NCI-H146 treated with DMSO at 0.1 percent for 48 hours (cell line): ENCODE measurements at regions not wholly inside any gene's neighbourhood (a gene's known extent, or its start where the extent isn't known, plus 50 kb on each side); places are given as distances from the start of the nearest gene placed in this dataset.

Source experiments
- DNase-seq: peaks from one replicate; lab custom pipeline; 2025; ENCODE audit not compliant: unreplicated experiment; lab: John Stamatoyannopoulos, UW

DNA sequence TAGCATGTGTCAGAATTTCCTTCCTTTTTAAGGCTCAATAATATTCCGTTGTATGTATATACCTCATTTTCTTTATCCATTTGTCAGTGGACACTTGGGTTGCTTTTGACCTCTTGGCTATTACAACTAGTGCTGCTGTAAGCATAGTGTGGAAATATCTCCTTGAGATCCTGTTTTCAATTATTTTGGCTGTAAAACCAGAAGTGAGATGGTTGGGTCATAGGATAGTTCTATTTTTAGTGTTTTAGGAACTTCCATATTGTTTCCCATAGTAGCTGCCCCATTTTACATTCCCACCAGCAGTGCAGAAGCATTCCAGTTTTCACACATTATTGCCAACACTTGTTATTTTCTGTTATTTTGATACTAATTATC, 70.4 kb upstream of the C15orf39 start:
- no peak for DNase-seq

DNA sequence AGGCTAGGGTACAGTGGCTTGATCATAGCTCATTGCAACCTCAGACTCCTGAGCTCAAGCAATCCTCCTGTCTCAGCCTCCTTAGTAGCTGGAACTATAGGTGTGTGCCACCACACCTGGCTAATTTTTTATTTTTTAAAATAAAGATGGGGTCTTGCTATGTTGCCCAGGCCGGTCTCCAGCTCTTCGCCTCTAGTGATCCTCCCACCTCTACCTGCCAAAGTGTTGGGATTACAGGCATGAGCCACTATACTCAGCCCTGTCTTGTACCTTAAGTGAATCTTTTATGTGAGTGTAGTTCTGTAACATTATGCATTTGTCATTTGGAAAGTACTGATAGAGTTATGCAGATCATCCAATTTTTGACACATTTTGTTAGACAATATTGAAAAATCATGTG, 66.9 kb upstream of the C15orf39 start:
- no peak for DNase-seq

DNA sequence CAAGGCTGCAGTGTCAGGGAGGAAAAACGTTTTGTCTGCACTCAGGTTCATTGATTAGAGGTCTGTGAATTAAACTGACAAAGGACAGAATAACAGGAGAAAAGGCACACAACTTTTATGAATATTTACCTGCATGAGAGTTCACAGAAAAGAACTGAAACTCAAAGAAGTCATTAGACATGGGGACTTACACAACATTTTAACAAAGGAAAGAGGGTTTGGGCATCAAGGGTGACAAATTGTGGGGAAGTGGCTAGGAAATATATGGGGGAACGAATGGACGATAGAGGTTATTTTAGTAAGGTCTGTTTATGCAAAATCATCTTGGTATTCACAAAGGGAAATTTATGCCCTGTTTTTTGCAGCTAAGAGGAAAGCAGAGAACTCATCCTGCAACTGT, 65.6 kb upstream of the C15orf39 start:
- no peak for DNase-seq

DNA sequence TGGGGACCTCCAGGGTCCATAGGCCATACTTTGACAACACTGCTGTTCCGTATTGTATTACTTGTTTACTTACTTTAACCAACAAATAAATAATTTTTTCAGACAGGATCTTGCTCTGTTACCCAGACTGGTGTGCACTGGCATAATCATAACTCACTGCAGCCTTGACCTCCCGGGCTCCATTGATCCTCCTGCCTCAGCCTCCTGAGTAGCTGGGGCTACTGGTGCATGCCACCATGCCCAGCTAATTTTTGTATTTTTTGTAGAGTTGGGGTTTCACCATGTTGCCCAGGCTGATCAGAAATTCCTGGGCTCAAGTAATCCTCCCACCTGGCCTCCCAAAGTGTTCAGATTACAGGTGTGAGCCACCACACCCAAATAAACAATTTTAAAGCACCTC, 64.9 kb upstream of the C15orf39 start:
- DNase-seq: no peak

DNA sequence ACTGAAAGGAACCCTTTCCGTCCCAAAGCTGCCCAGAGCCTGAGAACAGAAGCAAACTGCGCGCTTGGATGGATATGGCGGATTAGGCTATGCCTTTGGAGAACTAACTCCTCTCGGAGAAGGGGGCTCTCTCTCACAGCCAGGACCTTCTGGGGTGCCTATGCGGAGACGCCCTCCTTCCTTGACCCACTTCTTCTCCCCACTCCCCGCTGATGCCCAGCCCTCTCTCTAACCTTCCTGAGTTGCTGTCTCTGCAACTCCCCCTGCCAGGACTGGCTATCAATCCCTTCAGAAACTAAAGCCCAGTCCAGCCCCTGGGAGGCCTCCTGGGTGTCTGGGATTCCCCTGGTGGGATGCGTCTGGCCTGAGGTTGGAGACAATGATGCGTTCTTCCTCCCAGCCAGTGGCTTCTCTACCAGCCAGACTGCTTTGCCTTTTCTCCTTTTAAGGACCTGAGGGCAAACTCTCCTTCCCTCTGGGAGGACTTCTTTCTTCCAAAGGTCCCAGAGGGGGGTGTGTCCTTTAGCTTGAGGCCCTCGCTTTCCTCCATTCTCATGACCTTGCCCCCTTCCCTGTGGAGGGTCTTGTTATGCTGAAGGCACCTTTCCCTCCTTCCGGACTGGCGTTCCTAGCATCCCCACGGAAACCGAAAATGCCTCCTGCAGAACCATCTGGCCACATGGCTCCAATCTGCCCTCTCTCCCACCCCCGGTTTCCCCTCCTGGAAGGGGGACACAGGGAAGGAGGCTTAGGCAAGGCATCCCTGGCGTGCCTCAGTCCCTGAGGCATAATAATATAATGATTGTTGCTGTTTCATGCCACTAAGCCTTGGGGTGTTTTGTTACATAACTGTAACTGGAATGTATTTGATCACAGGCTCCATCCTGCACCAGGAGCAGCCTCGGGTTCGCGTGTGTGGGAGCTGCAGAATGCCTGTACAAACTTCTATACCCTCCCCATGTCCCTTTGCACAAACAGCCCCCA, 63.4 kb upstream of the C15orf39 start:
- no peak for DNase-seq

DNA sequence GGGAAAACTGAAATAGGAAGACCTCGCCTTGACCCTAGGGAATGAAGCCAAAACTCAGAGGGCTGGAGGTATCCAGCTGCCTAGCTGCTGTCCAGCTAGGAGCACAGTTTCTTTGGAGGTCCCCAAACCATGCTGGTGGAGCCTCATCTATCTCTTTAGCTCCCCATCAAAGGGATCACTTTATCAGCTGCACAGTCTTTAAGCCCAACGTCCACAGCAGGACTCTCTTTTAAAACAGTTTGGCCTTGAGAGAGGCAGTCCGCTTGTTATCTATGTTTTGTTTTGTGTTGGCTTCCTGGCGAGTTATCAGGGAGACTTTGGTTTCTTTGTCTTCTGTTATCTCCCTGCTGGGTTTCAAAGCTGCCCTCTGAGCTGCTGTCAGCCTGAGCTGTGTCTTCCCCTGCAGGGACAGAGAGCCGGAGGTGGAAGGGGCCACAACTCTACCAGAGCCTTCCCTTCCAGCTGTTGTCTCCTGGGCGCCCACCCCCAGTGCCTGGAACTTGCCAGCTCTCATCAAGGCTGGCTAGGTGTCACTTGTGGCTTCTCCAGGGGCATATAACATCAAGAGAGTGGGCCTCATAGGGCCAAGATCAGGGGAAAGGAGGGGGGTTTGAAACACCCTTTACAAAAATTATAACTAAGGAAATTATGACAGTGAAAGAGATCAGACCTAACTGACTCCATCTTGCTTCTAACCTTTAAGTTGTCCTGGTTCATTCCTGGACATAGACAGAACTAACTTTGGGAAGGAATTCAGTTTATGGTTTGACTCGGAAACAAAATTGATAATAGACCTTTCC, 61.4 kb upstream of the C15orf39 start:
- DNase-seq: peak; percentile 68

DNA sequence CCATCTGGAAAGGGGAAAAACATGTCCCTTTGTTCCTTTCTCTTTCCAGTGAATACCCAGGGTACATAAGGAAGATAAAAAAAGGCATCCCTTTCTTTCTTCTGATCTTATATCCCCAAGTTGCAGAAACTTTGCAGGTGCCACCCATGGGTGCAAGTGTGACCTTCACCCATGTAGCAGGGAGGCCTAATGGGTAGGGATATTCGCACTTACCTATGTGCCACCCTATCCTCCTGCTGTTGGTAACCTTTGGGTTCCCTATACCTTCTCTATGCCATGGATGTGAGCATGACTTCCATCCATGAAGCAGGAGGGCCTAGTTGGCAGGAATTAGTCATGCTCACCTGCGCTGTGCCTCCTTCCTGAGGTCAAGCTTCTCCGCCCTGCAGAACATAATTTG, 59.2 kb upstream of the C15orf39 start:
- DNase-seq: no peak

DNA sequence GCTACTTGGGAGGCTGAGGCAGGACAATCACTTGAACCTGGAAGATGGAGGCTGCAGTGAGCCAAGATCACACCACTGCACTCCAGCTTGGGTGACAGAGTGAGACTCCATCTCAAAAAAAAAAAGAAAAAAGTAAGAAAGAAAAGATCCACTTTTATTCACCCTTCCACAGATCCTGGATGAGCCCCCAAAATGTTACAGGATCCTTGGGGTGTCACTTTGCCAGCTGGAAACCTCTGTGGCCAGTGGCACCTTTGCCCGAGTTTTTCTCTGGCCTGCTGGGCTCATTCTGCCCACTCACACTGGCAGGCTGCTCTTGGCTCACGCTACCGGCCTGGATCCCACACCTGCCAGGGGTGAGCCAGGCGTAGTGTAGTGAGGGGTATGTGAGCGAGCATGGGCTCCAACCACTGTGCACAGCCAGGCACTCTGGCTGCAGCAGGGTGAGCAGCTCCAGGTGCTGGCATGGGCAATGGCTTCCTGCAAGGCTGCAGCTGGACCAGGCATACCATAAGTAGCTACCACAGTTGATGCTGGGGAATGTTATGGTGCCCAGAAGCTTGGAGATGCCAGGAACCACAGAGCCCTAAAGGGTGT, 57.8 kb upstream of the C15orf39 start:
- DNase-seq: no peak

DNA sequence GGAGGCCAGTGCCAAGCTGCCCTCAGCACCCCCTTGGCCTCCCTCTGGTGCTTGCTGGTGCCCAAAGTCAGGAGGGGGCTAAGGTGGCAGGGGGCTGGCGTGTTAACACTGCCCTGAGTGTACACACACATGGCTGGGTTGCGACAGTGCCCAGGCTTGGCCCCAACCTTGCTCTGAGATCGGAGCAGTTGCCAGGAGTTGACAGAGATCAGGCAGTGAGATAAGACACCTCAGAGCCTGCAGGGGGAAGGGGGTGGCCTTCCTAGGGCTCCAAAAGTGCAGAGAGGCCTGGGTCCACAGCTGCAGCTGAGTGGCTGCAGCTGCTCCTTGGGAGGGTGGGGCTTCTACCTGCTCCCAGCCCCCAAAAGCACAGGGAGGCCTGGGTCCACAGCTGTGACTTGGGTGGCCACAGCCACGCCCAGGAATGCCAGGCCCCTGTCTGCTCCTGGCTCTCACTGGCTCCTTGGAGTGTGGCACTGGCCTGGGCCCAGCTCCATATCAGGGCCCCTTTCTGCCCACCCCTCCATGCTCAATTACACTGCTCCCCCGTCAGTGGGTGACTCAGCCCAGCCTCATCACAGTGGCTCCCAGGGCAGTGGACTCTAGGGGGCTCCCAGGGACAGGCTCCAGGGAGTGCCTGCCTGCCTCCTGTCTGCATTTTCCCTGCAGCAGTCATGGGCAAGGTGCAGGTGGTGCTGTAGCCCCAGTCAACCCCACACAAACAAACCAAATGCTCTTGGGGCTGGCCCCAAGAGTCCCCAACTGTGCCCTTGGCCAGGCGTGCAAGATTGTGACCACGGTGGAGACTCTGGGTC, 56.4 kb upstream of the C15orf39 start:
- DNase-seq: no peak

DNA sequence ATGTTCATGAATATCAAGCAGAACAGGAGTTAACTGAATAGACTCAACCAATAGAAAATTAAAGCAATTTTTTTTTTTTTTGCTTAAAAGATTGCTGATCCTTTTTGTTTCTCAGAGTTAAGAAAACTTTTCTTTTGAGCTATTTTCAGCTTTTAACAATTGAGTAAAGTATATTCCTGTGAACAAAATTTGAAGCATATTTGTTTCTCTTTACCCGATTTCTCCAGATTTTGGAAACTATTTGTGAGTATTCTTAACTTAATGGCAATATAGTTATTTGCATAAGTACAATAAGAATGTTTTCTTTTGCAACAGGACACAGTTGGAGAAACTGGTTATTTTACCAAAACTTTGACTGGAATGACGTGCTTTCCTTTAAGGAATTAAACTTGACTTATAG, 53.4 kb upstream of the C15orf39 start:
- DNase-seq: no peak

DNA sequence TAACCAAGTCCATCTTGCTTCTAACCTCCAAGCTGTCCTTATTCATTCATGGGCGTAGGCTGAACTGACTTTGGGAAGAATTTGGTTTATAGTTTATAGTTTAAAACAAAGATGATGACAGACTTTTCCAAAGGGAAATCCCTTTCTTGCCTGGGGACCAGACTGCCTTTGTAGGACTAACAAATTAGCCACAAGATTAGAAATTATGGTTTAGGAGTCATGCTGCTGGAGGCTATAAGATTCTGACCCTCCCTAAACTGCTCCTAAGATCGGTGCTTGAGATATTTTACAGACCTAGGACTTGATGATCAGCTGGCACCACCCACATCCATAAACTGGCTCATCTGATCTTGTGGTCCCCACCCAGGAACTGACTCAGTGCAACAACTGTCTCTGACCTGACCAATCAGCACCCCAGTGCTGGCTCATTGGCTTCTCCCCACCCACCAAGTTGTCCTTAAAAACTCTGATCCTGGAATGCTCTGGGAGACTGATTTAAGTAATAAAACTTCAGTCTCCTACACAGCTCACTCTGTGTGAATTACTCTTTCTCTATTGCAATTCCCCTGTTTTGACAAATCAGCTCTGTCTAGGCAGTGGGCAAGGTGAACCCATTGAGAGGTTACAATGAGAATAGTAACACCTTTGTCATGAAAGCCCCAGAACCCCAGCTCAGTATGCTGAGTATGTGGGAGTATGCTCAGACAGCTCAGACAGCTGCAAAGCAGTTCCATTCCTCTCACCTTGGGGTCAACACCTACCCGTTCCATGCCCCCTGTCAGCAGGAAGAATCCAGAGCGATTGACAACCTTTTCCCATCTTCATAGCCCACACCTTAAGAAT, 51.6 kb upstream of the C15orf39 start:
- no peak for DNase-seq

DNA sequence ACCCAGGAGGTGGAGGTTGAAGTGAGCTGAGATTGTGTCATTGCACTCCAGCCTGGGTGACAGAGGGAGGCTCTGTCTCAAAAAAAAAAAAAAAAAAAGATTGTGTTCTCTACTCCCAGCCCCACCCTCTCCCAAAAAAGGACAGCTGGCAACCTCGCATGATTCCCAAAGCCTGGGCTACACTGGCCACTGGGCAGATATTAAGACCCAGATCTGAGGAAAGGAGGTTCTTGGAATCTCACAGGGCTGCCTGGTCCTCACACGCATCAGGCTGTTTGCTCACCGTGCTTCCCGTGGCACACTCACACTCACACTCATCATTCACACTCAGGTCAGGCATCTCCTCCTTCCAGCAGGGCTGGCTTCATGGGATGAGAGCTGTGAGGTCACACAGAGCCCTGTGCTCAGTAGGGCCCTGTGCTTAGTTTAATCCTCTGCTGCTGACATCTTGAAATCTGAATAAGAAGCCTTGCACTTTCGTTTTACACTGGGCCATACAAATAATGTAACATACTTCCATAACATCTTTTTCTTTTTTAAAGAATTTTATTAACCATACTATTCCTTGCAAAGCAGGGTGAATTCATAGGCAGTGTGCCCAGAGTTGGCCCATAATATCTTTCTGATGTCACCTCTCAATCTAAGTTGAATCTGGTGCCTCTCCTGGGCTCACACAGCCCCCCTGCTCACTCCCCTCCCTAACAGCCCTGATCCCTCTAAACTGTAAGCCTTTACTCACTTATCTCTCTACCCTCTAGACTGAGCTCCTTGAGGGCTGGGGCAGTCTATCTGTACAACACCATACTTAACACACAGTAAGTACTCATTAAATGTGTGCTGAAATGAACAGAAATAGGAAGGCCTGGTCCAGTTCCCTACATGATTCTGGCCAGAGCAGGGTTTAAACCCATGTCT, 50.2 kb upstream of the C15orf39 start:
- no peak for DNase-seq
